ENCODE measurements at regions not wholly inside any gene's neighbourhood (a gene's known extent, or its start where the extent isn't known, plus 50 kb on each side); places are given as distances from the start of the nearest gene placed in this dataset.
"Not testable (repeated sequence)": the region's sequence is repeated elsewhere in the genome, so short reads cannot be mapped to it uniquely, and the experiment has no call there.

GRCh38 chr21:27025708-27026107 is 58.8 kb upstream of the ADAMTS5 start:
- not testable (repeated sequence) for TF ChIP-seq CTCF (IDR thresholded peaks at IDR 0.05); POLR2AphosphoS5 (IDR thresholded peaks at IDR 0.05; ENCODE audit: low read depth, low read length)
